ENCODE measurements at regions not wholly inside any gene's neighbourhood (a gene's known extent, or its start where the extent isn't known, plus 50 kb on each side); places are given as distances from the start of the nearest gene placed in this dataset.

DNA sequence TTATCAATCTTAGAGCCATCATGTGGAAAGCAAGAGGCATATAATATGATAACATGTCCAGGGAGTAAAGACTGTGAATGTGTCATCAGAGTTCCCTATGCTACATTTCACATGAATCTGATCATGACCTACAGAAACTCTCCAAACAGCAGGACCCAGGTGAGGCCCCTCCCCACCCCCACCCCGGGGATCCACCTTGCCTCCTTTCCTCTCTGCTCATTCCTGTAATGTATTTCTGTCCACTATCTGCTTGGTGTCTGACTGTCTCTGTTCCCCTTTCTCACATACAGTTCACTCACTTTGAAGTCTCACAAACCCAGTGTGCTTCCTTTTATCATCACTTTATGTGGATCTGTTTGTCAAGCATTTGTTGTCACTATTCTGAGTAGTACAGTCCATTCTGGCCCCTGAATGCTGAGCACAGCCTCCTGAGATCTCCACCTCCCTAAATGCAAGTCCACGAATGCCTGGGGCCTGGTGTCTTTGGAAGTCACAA is 76.4 kb upstream of the SMARCA2 start:
- TF ChIP-seq BCL3 (IDR thresholded peaks at IDR 0.05): no peak
- no peak for TF ChIP-seq HOXB5 (CRISPR knock-in tag; IDR thresholded peaks at IDR 0.05)
- no peak for TF ChIP-seq TP53 (CRISPR knock-in tag; IDR thresholded peaks at IDR 0.05)
- no peak for TF ChIP-seq FOXS1 (CRISPR knock-in tag; IDR thresholded peaks at IDR 0.05)
- no peak for TF ChIP-seq MAX (IDR thresholded peaks at IDR 0.05)
- TF ChIP-seq NPAS2 (CRISPR knock-in tag; IDR thresholded peaks at IDR 0.05; ENCODE audit: borderline replicate concordance): no peak
- no peak for TF ChIP-seq RFX5 (IDR thresholded peaks at IDR 0.05)
- TF ChIP-seq BHLHE40 (IDR thresholded peaks at IDR 0.05; ENCODE audit: low read depth, low read length): no peak
- no peak for TF ChIP-seq SMC3 (IDR thresholded peaks at IDR 0.05)
- no peak for TF ChIP-seq FOSL2 (IDR thresholded peaks at IDR 0.05)
- TF ChIP-seq FOSL2 (CRISPR knock-in tag; IDR thresholded peaks at IDR 0.05): no peak
- no peak for TF ChIP-seq MAFK (IDR thresholded peaks at IDR 0.05; ENCODE audit: partially characterized antibody)
- TF ChIP-seq, protein P1, sequence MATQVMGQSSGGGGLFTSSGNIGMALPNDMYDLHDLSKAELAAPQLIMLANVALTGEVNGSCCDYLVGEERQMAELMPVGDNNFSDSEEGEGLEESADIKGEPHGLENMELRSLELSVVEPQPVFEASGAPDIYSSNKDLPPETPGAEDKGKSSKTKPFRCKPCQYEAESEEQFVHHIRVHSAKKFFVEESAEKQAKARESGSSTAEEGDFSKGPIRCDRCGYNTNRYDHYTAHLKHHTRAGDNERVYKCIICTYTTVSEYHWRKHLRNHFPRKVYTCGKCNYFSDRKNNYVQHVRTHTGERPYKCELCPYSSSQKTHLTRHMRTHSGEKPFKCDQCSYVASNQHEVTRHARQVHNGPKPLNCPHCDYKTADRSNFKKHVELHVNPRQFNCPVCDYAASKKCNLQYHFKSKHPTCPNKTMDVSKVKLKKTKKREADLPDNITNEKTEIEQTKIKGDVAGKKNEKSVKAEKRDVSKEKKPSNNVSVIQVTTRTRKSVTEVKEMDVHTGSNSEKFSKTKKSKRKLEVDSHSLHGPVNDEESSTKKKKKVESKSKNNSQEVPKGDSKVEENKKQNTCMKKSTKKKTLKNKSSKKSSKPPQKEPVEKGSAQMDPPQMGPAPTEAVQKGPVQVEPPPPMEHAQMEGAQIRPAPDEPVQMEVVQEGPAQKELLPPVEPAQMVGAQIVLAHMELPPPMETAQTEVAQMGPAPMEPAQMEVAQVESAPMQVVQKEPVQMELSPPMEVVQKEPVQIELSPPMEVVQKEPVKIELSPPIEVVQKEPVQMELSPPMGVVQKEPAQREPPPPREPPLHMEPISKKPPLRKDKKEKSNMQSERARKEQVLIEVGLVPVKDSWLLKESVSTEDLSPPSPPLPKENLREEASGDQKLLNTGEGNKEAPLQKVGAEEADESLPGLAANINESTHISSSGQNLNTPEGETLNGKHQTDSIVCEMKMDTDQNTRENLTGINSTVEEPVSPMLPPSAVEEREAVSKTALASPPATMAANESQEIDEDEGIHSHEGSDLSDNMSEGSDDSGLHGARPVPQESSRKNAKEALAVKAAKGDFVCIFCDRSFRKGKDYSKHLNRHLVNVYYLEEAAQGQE (IDR thresholded peaks at IDR 0.05): no peak
- TF ChIP-seq, protein P2, sequence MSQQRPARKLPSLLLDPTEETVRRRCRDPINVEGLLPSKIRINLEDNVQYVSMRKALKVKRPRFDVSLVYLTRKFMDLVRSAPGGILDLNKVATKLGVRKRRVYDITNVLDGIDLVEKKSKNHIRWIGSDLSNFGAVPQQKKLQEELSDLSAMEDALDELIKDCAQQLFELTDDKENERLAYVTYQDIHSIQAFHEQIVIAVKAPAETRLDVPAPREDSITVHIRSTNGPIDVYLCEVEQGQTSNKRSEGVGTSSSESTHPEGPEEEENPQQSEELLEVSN (IDR thresholded peaks at IDR 0.05; ENCODE audit: borderline replicate concordance, low read depth): no peak
- H3K4me3 ChIP-seq: no peak overlapping the region
- FAIRE-seq (no peak), ATAC-seq (no peak), DNase-seq (ENCODE audit: low read depth in 1 of 2, low spot score in 1 of 2) (no peak)
- H3K27ac ChIP-seq: no peak overlapping the region
- WGBS (ENCODE audit: missing lambda C conversion rate): 0% methylated on average over 1 of the region's 2 CpGs
- H3K9me3 ChIP-seq: no peaks in the 10 kb centered on the region
- ChIA-PET CTCF (no interaction called here), POLR2A (no interaction called here)
- no peaks in the 10 kb centered on the region for H3K4me1 ChIP-seq
- no peak overlapping the region for H3K4me2 ChIP-seq

DNA sequence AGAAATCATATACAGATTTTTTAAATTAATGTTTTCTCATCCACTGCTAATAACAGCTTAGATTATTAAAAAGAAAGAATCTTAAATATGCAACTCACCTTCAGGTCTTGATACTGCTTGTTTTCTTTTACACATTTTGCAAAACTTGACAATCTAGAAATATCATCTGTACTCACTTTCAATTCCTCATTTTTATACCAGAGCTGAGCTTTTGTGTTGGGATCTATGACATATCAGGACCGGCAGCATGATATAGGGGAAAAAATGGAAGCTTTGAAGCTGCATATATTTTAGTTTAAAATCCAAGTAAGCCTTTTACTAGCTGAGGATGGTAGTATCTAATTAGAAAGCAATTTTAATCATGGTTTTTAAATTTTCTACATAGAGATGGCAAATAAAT is 75.7 kb upstream of the SMARCA2 start:
- no peaks in the 10 kb centered on the region for H3K9me3 ChIP-seq
- POLR2A ChIA-PET: no interaction called here
- DNase-seq (ENCODE audit: low read depth in 1 of 2, low spot score in 1 of 2) (no peak), FAIRE-seq (no peak), ATAC-seq (no peak)
- no peak overlapping the region for H3K27ac ChIP-seq
- no peak overlapping the region for H3K4me2 ChIP-seq
- CTCF ChIA-PET: interaction anchor here (0.8 to 1.6 kb wide), 3 partner anchors 10 to 23 kb away, joined by 3 to 6 read pairs (median 4); no protein-coding TSS in a partner anchor
- WGBS (ENCODE audit: missing lambda C conversion rate): 36% methylated on average over 1 of the region's 1 CpG
- no peaks in the 10 kb centered on the region for H3K4me1 ChIP-seq
- no peak overlapping the region for H3K4me3 ChIP-seq
- TF ChIP-seq HMGXB4 (CRISPR knock-in tag; IDR thresholded peaks at IDR 0.05; ENCODE audit: borderline replicate concordance) (no peak), CBX2 (IDR thresholded peaks at IDR 0.05; ENCODE audit: borderline replicate concordance, low read depth) (no peak), EHMT2 (IDR thresholded peaks at IDR 0.05; ENCODE audit: low read depth) (no peak), CHD4 (IDR thresholded peaks at IDR 0.05; ENCODE audit: borderline replicate concordance) (no peak), NR3C1 (IDR thresholded peaks at IDR 0.05) (no peak), PHF8 (IDR thresholded peaks at IDR 0.05; ENCODE audit: borderline replicate concordance, low read depth) (no peak), HES2 (IDR thresholded peaks at IDR 0.05) (no peak), FOSB (CRISPR knock-in tag; IDR thresholded peaks at IDR 0.05) (no peak), GATA3 (IDR thresholded peaks at IDR 0.05; ENCODE audit: borderline replicate concordance) (no peak)
- TF ChIP-seq, protein P1 (IDR thresholded peaks at IDR 0.05): no peak
- TF ChIP-seq, protein P3, sequence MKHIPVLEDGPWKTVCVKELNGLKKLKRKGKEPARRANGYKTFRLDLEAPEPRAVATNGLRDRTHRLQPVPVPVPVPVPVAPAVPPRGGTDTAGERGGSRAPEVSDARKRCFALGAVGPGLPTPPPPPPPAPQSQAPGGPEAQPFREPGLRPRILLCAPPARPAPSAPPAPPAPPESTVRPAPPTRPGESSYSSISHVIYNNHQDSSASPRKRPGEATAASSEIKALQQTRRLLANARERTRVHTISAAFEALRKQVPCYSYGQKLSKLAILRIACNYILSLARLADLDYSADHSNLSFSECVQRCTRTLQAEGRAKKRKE (CRISPR knock-in tag; IDR thresholded peaks at IDR 0.05; ENCODE audit: low read depth): no peak

All from A549 (cell line).